Spinal cord (tissue), 9 donors: ENCODE measurements at regions not wholly inside any gene's neighbourhood (a gene's known extent, or its start where the extent isn't known, plus 50 kb on each side); places are given as distances from the start of the nearest gene placed in this dataset.

Experiments
- DNase-seq, 6 donors: peaks; one replicate each; pipeline versions ENCODE4 v3.0.0 to v3.0.0-alpha.2; 2013 to 2015; ENCODE audit warnings: low spot score in 6 of 6, low read depth in 4 of 6
- H3K27ac ChIP-seq: one replicate; pipeline ENCODE4 v1.5.1; 2013; ENCODE audit warnings: low read depth, low read length, control low read depth
- H3K27me3 ChIP-seq: one replicate; pipeline ENCODE4 v1.6.1; 2013; ENCODE audit warnings: low read length; ENCODE audit not compliant: control insufficient read depth, insufficient read depth
- H3K36me3 ChIP-seq: one replicate; pipeline ENCODE4 v1.6.1; 2013; ENCODE audit warnings: low read length; ENCODE audit not compliant: control insufficient read depth, insufficient read depth
- H3K4me1 ChIP-seq: one replicate; pipeline ENCODE4 v1.6.1; 2013; ENCODE audit warnings: low read length; ENCODE audit not compliant: control insufficient read depth, insufficient read depth
- H3K4me3 ChIP-seq: one replicate; pipeline ENCODE4 v1.5.1; 2013; ENCODE audit warnings: low read depth, low read length, control low read depth
- H3K9me3 ChIP-seq: one replicate; pipeline ENCODE4 v1.6.1; 2013; ENCODE audit warnings: low read length; ENCODE audit not compliant: control insufficient read depth, insufficient read depth
- WGBS: methylation state at CpG from one replicate; pipeline ENCODE4 v1.1.5; 2013; ENCODE audit warnings: missing lambda C conversion rate; ENCODE audit not compliant: insufficient coverage; 5-methylcytosine and 5-hydroxymethylcytosine counted together
- donor health status: healthy.

- DNase-seq, result no peak
- 67% methylated on average over 1 of the region's 5 CpGs for WGBS
- Histone ChIP-seq H3K36me3 (no peaks in the 10 kb centered on the region), H3K4me3 (no peak overlapping the region), H3K27ac (no peak overlapping the region), H3K27me3 (no peaks in the 10 kb centered on the region), H3K9me3 (no peaks in the 10 kb centered on the region), H3K4me1 (no peaks in the 10 kb centered on the region)
Measured at GRCh38 chr12:104399740-104400612, 56.8 kb upstream of the CHST11 start.

GRCh38 chr12:104402630-104403029 lies 54.1 kb upstream of the CHST11 start:
- no peaks in the 10 kb centered on the region for H3K27me3 ChIP-seq
- H3K27ac ChIP-seq, result no peak overlapping the region
- H3K4me1 ChIP-seq, result no peaks in the 10 kb centered on the region
- no peaks in the 10 kb centered on the region for H3K36me3 ChIP-seq
- peaks cover 2% of the 10 kb centered on the region for H3K9me3 ChIP-seq
- WGBS, result no CpG with 5 or more reads among the region's 3 CpGs
- DNase-seq, result no peak
- no peak overlapping the region for H3K4me3 ChIP-seq

GRCh38 chr12:104404781-104405180 lies 52.0 kb upstream of the CHST11 start:
- peak in 1 of 6 donors; percentile 30 for DNase-seq
- no peaks in the 10 kb centered on the region for H3K36me3 ChIP-seq
- no peaks in the 10 kb centered on the region for H3K4me1 ChIP-seq
- H3K4me3 ChIP-seq, result no peak overlapping the region
- H3K27me3 ChIP-seq, result no peaks in the 10 kb centered on the region
- 69% methylated on average over 6 of the region's 6 CpGs for WGBS
- peaks cover 2% of the 10 kb centered on the region for H3K9me3 ChIP-seq
- H3K27ac ChIP-seq, result no peak overlapping the region

- WGBS, result no CpG with 5 or more reads among the region's 1 CpG
- H3K27me3 ChIP-seq, result no peaks in the 10 kb centered on the region
- no peaks in the 10 kb centered on the region for H3K36me3 ChIP-seq
Measured at GRCh38 chr12:104406164-104406563, 50.6 kb upstream of the CHST11 start.

More at GRCh38 chr12:104406164-104406563, 50.6 kb upstream of the CHST11 start:
- H3K27ac ChIP-seq, result no peak overlapping the region
- DNase-seq, result no peak
- no peak overlapping the region for H3K4me3 ChIP-seq
- peaks cover 2% of the 10 kb centered on the region for H3K9me3 ChIP-seq
- H3K4me1 ChIP-seq, result no peaks in the 10 kb centered on the region
